Upper lobe of left lung (tissue), 6 donors: ENCODE measurements at regions not wholly inside any gene's neighbourhood (a gene's known extent, or its start where the extent isn't known, plus 50 kb on each side); places are given as distances from the start of the nearest gene placed in this dataset.

Experiments used
- ATAC-seq, 2 donors: fragments of 200-7000 bp; cut with Tn5 transposase; one replicate each; pipeline ENCODE4 v1.9.1; 2022; ENCODE audit warnings: mild to moderate bottlenecking in 2 of 2, moderate library complexity in 2 of 2; ENCODE audit not compliant: low FRiP score in 2 of 2
- DNase-seq, 2 donors: peaks; one replicate each; pipeline ENCODE4 v3.0.0-alpha.2; 2019 to 2020
- H3K27ac ChIP-seq, 4 donors: fragments of 200-600 bp; sonication (generic); one replicate each; pipeline ENCODE4 v1.5.1; 2016 to 2019
- H3K27me3 ChIP-seq, 4 donors: fragments of 200-600 bp; sonication (generic); one replicate each; pipeline ENCODE4 v1.5.1; 2017 to 2019
- H3K36me3 ChIP-seq, 4 donors: fragments of 200-600 bp; sonication (generic); one replicate each; pipeline ENCODE4 v1.5.1; 2016 to 2019
- H3K4me1 ChIP-seq, 4 donors: fragments of 200-600 bp; sonication (generic); one replicate each; pipeline ENCODE4 v1.5.1; 2018 to 2019
- H3K4me3 ChIP-seq, 4 donors: fragments of 200-600 bp; sonication (generic); one replicate each; pipeline ENCODE4 v1.5.1; 2017 to 2019; ENCODE audit warnings: mild to moderate bottlenecking in 2 of 4, moderate library complexity in 1 of 4
- H3K9me3 ChIP-seq, 4 donors: fragments of 200-600 bp; sonication (generic); one replicate each; pipeline ENCODE4 v1.5.1; 2018 to 2019
- EP300 ChIP-seq, 4 donors: sonication (generic); formaldehyde crosslinking; IDR thresholded peaks; one replicate each; pipeline ENCODE4 v1.5.1; 2017; ENCODE audit warnings: antibody characterized with exemption in 4 of 4, control low read depth in 2 of 4
- POLR2A ChIP-seq, 4 donors: fragments of 450-650 bp; IDR thresholded peaks; one replicate each; pipeline ENCODE4 v1.5.1; 2016 to 2017; ENCODE audit warnings: antibody characterized with exemption in 4 of 4, mild to moderate bottlenecking in 2 of 4
- POLR2AphosphoS5 ChIP-seq, 2 donors: sonication (generic); formaldehyde crosslinking; IDR thresholded peaks; one replicate each; pipeline ENCODE4 v1.5.1; 2017; ENCODE audit warnings: antibody characterized with exemption in 2 of 2
- WGBS, 2 donors: methylation state at CpG; one replicate each; pipeline ENCODE4 v1.1.5; 2017 to 2018; 5-methylcytosine and 5-hydroxymethylcytosine counted together
- small RNA-seq, 4 donors: library from RNA; depleted of rRNA; stranded (forward); fragments of <200 nt; gene quantifications; one replicate each; pipeline ENCODE3, GENCODE V24; 2016
- TF ChIP-seq, protein P1 (sequence below), 6 experiments: fragments of 450-650 bp in 4 of 6; fragments of 200-600 bp in 2 of 6; sonication (generic) in 2 of 6; IDR thresholded peaks; one replicate each; pipeline ENCODE4 v1.5.1; 2016 to 2019; ENCODE audit warnings: antibody characterized with exemption in 6 of 6
- donor health status: DM: no; HTN: no; CAD: no; lungs with moderate emphysema.
- donor health status: DM: no; HTN: yes; CAD: no; lungs with severe emphysema.

GRCh38 chr10:62749093-62749683 is 55.3 kb upstream of the ADO start:
- no peaks in the 10 kb centered on the region for H3K9me3 ChIP-seq
- no peaks in the 10 kb centered on the region for H3K27me3 ChIP-seq
- TF ChIP-seq POLR2AphosphoS5 (IDR thresholded peaks at IDR 0.05) = no peak
- TF ChIP-seq EP300 (IDR thresholded peaks at IDR 0.05) = no peak
- TF ChIP-seq, protein P1, sequence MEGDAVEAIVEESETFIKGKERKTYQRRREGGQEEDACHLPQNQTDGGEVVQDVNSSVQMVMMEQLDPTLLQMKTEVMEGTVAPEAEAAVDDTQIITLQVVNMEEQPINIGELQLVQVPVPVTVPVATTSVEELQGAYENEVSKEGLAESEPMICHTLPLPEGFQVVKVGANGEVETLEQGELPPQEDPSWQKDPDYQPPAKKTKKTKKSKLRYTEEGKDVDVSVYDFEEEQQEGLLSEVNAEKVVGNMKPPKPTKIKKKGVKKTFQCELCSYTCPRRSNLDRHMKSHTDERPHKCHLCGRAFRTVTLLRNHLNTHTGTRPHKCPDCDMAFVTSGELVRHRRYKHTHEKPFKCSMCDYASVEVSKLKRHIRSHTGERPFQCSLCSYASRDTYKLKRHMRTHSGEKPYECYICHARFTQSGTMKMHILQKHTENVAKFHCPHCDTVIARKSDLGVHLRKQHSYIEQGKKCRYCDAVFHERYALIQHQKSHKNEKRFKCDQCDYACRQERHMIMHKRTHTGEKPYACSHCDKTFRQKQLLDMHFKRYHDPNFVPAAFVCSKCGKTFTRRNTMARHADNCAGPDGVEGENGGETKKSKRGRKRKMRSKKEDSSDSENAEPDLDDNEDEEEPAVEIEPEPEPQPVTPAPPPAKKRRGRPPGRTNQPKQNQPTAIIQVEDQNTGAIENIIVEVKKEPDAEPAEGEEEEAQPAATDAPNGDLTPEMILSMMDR (IDR thresholded peaks at IDR 0.05) = no peak
- no peak for TF ChIP-seq POLR2A (IDR thresholded peaks at IDR 0.05)
- H3K4me3 ChIP-seq = no peak overlapping the region
- DNase-seq (no peak), ATAC-seq (no peak)
- H3K4me1 ChIP-seq = no peaks in the 10 kb centered on the region
- no peak overlapping the region for H3K27ac ChIP-seq
- H3K36me3 ChIP-seq = no peaks in the 10 kb centered on the region
- 70 to 74% methylated on average over 5 of the region's 5 CpGs for WGBS, 2 donors

Small RNA genes lying in the stretch of these regions (small RNA-seq; reads per million reads assigned to genes)
- 0 reads per million in 4 donors for gene ALDH7A1P4
